Stimulated activated CD8-positive, alpha-beta memory T cell treated with anti-CD3 and anti-CD28 coated beads, Interleukin-12 subunit alpha, Interleukin-12 subunit beta, amount 100 ng/mL, for 1 hour (primary cell): ENCODE measurements at regions not wholly inside any gene's neighbourhood (a gene's known extent, or its start where the extent isn't known, plus 50 kb on each side); places are given as distances from the start of the nearest gene placed in this dataset.
"Not testable (repeated sequence)": the region's sequence is repeated elsewhere in the genome, so short reads cannot be mapped to it uniquely, and the experiment has no call there.

Source experiments
- DNase-seq: peaks from one replicate; pipeline ENCODE4 v3.0.0-alpha.2; 2020; ENCODE audit warnings: low read depth

DNA sequence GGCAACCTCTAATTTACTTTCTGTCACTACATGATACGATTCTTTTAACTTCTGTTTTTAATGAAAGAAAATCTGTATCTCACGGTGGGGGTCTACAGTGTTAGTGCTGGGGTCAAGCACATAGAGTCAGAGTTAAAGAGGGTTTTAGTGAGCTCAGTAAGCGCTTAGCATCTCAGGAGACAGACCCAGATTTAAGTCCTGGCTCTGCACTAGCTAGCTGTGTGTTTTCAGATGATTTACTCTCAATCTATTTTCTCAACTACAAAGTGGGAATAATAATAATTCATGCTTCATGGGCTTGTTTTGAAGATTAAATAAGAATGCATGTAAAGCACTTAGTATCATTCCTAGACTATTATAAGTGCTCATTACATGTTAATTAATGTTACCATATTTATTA lies 63.4 kb upstream of the KBTBD8 start:
- DNase-seq, result no peak

DNA sequence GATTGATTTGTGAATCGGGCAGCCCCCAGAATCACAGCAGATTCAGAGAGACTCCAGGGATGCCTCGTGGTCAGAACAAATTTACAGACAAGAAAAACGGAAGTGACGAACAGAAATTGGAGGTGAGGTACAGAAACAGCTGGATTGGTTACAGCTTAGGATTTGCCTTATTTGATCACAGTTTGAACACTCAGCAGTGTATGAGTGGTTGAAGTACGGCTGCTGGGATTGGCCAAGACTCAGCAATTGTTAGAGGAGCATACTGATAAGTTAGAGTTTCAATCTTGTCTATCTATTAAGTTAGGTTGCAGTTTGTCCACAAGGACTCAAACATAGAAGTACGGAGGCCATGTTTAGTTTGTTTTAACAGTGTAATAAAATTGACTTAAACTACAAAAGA lies 61.1 kb upstream of the KBTBD8 start:
- not testable (repeated sequence) for DNase-seq

DNA sequence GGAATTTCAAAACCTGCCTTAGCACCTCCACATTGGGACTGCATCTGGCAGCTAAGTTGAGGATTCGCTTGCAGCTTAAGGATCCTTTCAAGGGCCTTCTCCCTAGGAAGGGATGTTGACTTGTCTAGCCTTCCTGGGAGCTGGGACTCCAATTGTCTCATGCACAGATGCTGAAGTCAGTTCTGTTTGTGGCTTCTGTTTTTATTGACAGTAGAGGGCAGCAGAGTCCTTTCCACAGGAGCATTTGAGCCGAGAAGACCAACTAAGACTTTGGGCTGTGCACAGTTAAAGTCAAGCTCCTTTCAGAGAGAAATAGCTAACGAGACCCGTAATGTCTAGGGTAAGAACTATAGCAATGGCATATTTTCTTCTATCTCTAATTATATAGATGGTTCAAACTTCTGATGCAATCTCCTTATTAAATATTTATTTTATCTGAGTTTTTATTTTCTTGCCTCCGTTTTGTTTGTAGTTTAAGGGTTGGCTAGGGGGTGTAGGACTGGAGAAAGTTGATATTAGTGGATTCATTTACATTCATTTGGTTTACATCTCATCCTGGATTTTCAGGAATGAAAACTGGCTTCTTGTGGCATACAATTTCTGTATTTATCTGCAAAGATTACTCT lies 59.7 kb upstream of the KBTBD8 start:
- no peak for DNase-seq

DNA sequence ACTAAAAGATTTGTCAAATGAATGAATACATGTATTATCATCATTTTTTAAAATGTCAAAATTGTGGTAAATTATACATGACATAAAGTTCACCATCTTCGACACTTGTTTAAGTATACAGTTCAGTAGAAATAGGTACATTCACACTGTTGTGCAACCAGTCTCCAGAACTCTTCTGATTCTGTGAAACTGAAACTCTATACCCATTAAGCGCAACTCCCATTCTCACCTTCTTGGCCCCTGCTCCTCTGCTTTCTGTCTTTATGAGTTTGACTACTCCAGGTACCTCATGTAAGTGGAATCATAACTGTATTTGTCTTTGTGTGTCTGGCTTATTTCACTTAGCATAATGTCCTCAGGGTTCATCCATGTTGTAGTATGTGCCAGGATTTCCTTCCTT lies 50.1 kb upstream of the KBTBD8 start:
- no peak for DNase-seq
